ENCODE measurements at regions not wholly inside any gene's neighbourhood (a gene's known extent, or its start where the extent isn't known, plus 50 kb on each side); places are given as distances from the start of the nearest gene placed in this dataset.

- TF ChIP-seq, protein P1, sequence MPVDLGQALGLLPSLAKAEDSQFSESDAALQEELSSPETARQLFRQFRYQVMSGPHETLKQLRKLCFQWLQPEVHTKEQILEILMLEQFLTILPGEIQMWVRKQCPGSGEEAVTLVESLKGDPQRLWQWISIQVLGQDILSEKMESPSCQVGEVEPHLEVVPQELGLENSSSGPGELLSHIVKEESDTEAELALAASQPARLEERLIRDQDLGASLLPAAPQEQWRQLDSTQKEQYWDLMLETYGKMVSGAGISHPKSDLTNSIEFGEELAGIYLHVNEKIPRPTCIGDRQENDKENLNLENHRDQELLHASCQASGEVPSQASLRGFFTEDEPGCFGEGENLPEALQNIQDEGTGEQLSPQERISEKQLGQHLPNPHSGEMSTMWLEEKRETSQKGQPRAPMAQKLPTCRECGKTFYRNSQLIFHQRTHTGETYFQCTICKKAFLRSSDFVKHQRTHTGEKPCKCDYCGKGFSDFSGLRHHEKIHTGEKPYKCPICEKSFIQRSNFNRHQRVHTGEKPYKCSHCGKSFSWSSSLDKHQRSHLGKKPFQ (CRISPR knock-in tag; IDR thresholded peaks at IDR 0.05; ENCODE audit: insufficient replicate concordance) = no peak
- TF ChIP-seq, protein P2, sequence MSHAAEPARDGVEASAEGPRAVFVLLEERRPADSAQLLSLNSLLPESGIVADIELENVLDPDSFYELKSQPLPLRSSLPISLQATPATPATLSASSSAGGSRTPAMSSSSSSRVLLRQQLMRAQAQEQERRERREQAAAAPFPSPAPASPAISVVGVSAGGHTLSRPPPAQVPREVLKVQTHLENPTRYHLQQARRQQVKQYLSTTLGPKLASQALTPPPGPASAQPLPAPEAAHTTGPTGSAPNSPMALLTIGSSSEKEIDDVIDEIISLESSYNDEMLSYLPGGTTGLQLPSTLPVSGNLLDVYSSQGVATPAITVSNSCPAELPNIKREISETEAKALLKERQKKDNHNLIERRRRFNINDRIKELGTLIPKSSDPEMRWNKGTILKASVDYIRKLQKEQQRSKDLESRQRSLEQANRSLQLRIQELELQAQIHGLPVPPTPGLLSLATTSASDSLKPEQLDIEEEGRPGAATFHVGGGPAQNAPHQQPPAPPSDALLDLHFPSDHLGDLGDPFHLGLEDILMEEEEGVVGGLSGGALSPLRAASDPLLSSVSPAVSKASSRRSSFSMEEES (CRISPR knock-in tag; IDR thresholded peaks at IDR 0.05) = no peak
- TF ChIP-seq ZMYM2 (CRISPR knock-in tag; IDR thresholded peaks at IDR 0.05) = no peak
- no peak for TF ChIP-seq HOXA3 (CRISPR knock-in tag; IDR thresholded peaks at IDR 0.05)
- no peak for TF ChIP-seq SIN3A (IDR thresholded peaks at IDR 0.05; ENCODE audit: borderline replicate concordance, low read depth, low read length)
- TF ChIP-seq, protein P3, sequence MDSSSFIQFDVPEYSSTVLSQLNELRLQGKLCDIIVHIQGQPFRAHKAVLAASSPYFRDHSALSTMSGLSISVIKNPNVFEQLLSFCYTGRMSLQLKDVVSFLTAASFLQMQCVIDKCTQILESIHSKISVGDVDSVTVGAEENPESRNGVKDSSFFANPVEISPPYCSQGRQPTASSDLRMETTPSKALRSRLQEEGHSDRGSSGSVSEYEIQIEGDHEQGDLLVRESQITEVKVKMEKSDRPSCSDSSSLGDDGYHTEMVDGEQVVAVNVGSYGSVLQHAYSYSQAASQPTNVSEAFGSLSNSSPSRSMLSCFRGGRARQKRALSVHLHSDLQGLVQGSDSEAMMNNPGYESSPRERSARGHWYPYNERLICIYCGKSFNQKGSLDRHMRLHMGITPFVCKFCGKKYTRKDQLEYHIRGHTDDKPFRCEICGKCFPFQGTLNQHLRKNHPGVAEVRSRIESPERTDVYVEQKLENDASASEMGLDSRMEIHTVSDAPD (CRISPR knock-in tag; IDR thresholded peaks at IDR 0.05) = no peak
Observed at GRCh38 chr16:65991149-65991701, 375.3 kb upstream of the CDH5 start (continued).

DNA sequence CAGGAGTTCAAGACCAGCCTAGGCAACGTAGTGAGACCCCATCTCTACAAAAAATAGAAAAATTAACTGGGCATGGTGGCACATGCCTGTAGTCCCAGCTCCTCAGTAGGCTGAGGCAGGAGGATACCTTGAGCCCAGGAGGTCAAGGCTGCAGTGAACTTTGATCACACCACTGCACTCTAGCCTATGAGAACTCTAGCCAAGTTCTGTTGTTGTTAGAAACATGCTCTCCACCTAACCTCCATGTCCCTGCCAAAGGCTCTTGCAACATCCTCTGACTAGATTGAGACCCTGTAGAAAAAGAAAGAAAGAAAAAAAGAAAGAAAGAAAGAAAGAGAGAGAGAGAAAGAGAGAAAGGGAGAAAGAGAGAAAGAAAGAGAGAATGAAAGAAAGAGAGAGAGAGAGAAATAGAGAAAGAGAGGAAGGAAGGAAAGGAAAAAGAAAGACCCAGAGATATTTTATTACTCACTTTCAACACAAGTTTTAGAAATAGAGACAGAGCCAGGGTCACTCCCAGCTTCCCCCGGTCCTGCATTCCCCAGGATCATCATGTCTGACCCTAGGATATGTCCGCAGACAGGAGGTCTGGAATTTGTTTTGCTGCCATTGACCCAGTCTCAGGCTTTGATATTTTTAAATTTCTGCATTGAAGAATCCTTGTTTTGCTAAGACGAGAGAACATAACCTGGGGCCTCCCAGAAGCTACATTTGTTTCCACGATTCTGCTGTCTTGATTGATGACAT, 376.5 kb upstream of the CDH5 start:
- H3K4me1 ChIP-seq (ENCODE audit: insufficient read depth, low read length) = no peaks in the 10 kb centered on the region
- H3K4me3 ChIP-seq (replicated peaks in 1 of 3; ENCODE audit: insufficient read depth in 1 of 3, low read depth in 2 of 3, low read length in 3 of 3) = no peak overlapping the region
- no peaks in the 10 kb centered on the region for H3K79me2 ChIP-seq (ENCODE audit: insufficient read depth, low read length)
- no peaks in the 10 kb centered on the region for H3K36me3 ChIP-seq (replicated peaks in 1 of 2; ENCODE audit: control insufficient read depth in 1 of 2, insufficient read depth in 2 of 2, low read length in 2 of 2)
- no peak overlapping the region for H3K4me2 ChIP-seq (ENCODE audit: low read depth, low read length)
- H2AFZ ChIP-seq (ENCODE audit: low read length) = no peak overlapping the region
- ATAC-seq (no peak), FAIRE-seq (no peak), DNase-seq (ENCODE audit: low spot score) (no peak)
- intact Hi-C loops (cut with micrococcal nuclease; ENCODE audit: unreplicated experiment) = no loop called here
- CTCF ChIA-PET (ENCODE audit: low intra/inter-chr PET ratio, low total read pairs) = no interaction called here
- H3K9me3 ChIP-seq (ENCODE audit: low read length) = no peaks in the 10 kb centered on the region
- 9% methylated on average over 5 of the region's 5 CpGs for whole genome bisulfite sequencing (ENCODE audit: low lambda C conversion rate)
- H3K9ac ChIP-seq (ENCODE audit: insufficient read depth, low read depth, low read length) = no peak overlapping the region
- H3K27ac ChIP-seq (ENCODE audit: extremely low read length, insufficient read depth, low read length) = no peak overlapping the region
- in situ Hi-C loops (cut with HindIII; ENCODE audit: extremely low pct_ligation_motif_present, low pct_unique_long_range_greater_than_20kb) = no loop called here
- POLR2A ChIA-PET = no interaction called here
- H3K27me3 ChIP-seq (ENCODE audit: control insufficient read depth in 1 of 2, insufficient read depth in 2 of 2, low read length in 2 of 2) = no peaks in the 10 kb centered on the region
- H4K20me1 ChIP-seq (ENCODE audit: insufficient read depth, low read length) = no peaks in the 10 kb centered on the region
- BruUV-seq (replicated peaks) = no TSS peak
- TF ChIP-seq ATAD3A (CRISPR knock-in tag; IDR thresholded peaks at IDR 0.05) (no peak), ZNF572 (CRISPR knock-in tag; IDR thresholded peaks at IDR 0.05) (no peak), ZNF350 (CRISPR knock-in tag; IDR thresholded peaks at IDR 0.05; ENCODE audit: borderline replicate concordance, low read depth) (no peak), ZNF605 (CRISPR knock-in tag; IDR thresholded peaks at IDR 0.05) (no peak), PHF20 (CRISPR knock-in tag; IDR thresholded peaks at IDR 0.05) (no peak), DMTF1 (CRISPR knock-in tag; IDR thresholded peaks at IDR 0.05) (no peak), KDM5B (CRISPR knock-in tag; IDR thresholded peaks at IDR 0.05; ENCODE audit: borderline replicate concordance) (no peak)
